CD14-positive monocyte (primary cell): ENCODE measurements at regions not wholly inside any gene's neighbourhood (a gene's known extent, or its start where the extent isn't known, plus 50 kb on each side); places are given as distances from the start of the nearest gene placed in this dataset.

Experiments used
- DNase-seq, 3 donors: peaks; one replicate each; pipeline ENCODE4 v3.0.0-alpha.2; 2011 to 2022
- H2AFZ ChIP-seq: 2 replicates; pipeline ENCODE4 v1.6.0; 2012; ENCODE audit warnings: mild to moderate bottlenecking, low read depth, low read length, inconsistent platforms; ENCODE audit not compliant: insufficient read depth, poor library complexity, severe bottlenecking
- H3K27ac ChIP-seq, 2 donors: 1 replicate in 1 of 2; 2 replicates in 1 of 2; pipeline ENCODE4 v1.5.1; 2012 to 2013; ENCODE audit warnings: low read length in 2 of 2, control low read depth in 1 of 2, inconsistent platforms in 1 of 2, low read depth in 1 of 2, mild to moderate bottlenecking in 1 of 2
- H3K27me3 ChIP-seq, 2 donors: one replicate each; pipeline versions ENCODE4 v1.6.0 to v1.6.1; 2011 to 2013; ENCODE audit warnings: low read length in 2 of 2; ENCODE audit not compliant: control insufficient read depth in 2 of 2, insufficient read depth in 2 of 2
- H3K36me3 ChIP-seq, 2 donors: replicated peaks in 1 of 2; 1 replicate in 1 of 2; 2 replicates in 1 of 2; pipeline versions ENCODE4 v1.5.1 to v1.6.1; 2012 to 2013; ENCODE audit warnings: low read length in 2 of 2, control low read depth in 1 of 2, inconsistent platforms in 1 of 2, mild to moderate bottlenecking in 1 of 2; ENCODE audit not compliant: insufficient read depth in 2 of 2, control insufficient read depth in 1 of 2
- H3K4me1 ChIP-seq, 2 donors: 1 replicate in 1 of 2; 2 replicates in 1 of 2; pipeline versions ENCODE4 v1.5.1 to v1.6.1; 2012 to 2013; ENCODE audit warnings: low read length in 2 of 2, control low read depth in 1 of 2, inconsistent platforms in 1 of 2, mild to moderate bottlenecking in 1 of 2, moderate library complexity in 1 of 2; ENCODE audit not compliant: insufficient read depth in 2 of 2, control insufficient read depth in 1 of 2
- H3K4me2 ChIP-seq: replicated peaks from 2 replicates; pipeline ENCODE3; 2012; ENCODE audit warnings: low read length, moderate library complexity, mild to moderate bottlenecking; ENCODE audit not compliant: poor library complexity, severe bottlenecking; ENCODE audit errors: extremely low read depth
- H3K4me3 ChIP-seq, 3 experiments: fragments of 200-600 bp in 1 of 3; sonication (generic) in 1 of 3; replicated peaks in 1 of 3; 1 replicate in 2 of 3; 2 replicates in 1 of 3; pipeline ENCODE4 v1.5.1; 2011 to 2013; ENCODE audit warnings: low read length in 3 of 3, mild to moderate bottlenecking in 3 of 3, control low read depth in 2 of 3, low read depth in 2 of 3, inconsistent platforms in 1 of 3, moderate library complexity in 1 of 3
- H3K79me2 ChIP-seq: 2 replicates; pipeline ENCODE4 v1.6.0; 2012; ENCODE audit warnings: mild to moderate bottlenecking, control low read depth, inconsistent platforms, low read length, moderate library complexity; ENCODE audit not compliant: insufficient read depth
- H3K9ac ChIP-seq: 2 replicates; pipeline ENCODE4 v1.6.0; 2017; ENCODE audit warnings: low read length, mild to moderate bottlenecking; ENCODE audit not compliant: insufficient read depth, poor library complexity, severe bottlenecking
- H3K9me3 ChIP-seq, 2 donors: replicated peaks in 1 of 2; 1 replicate in 1 of 2; 2 replicates in 1 of 2; pipeline versions ENCODE4 v1.5.1 to v1.6.1; 2012 to 2013; ENCODE audit warnings: low read length in 2 of 2, control low read depth in 1 of 2; ENCODE audit not compliant: control insufficient read depth in 1 of 2, insufficient read depth in 1 of 2
- H4K20me1 ChIP-seq: 2 replicates; pipeline ENCODE4 v1.6.0; 2012; ENCODE audit warnings: mild to moderate bottlenecking, low read length, control low read depth, moderate library complexity; ENCODE audit not compliant: insufficient read depth
- H3K27ac Mint-ChIP-seq, 7 donors: one replicate each; pipeline ENCODE4 v1.8.0; 2020; ENCODE audit warnings: mild to moderate bottlenecking in 7 of 7, mixed read lengths in 7 of 7, moderate library complexity in 6 of 7, inconsistent platforms in 2 of 7
- H3K27me3 Mint-ChIP-seq, 3 donors: one replicate each; pipeline ENCODE4 v1.8.0; 2021 to 2022; ENCODE audit warnings: low read depth in 3 of 3, mild to moderate bottlenecking in 3 of 3, mixed read lengths in 3 of 3, moderate library complexity in 3 of 3, inconsistent platforms in 1 of 3
- H3K36me3 Mint-ChIP-seq, 2 donors: one replicate each; pipeline ENCODE4 v1.8.0; 2020; ENCODE audit warnings: mixed read lengths in 2 of 2, inconsistent platforms in 1 of 2, mild to moderate bottlenecking in 1 of 2
- H3K4me1 Mint-ChIP-seq: one replicate; pipeline ENCODE4 v1.8.0; 2020; ENCODE audit warnings: mild to moderate bottlenecking, mixed read lengths
- H3K4me3 Mint-ChIP-seq, 2 donors: one replicate each; pipeline ENCODE4 v1.8.0; 2020; ENCODE audit warnings: mild to moderate bottlenecking in 2 of 2, mixed read lengths in 2 of 2, moderate library complexity in 1 of 2
- H3K9me3 Mint-ChIP-seq, 7 donors: one replicate each; pipeline ENCODE4 v1.8.0; 2020 to 2022; ENCODE audit warnings: mixed read lengths in 7 of 7, mild to moderate bottlenecking in 6 of 7, moderate library complexity in 6 of 7, inconsistent platforms in 2 of 7
- WGBS: methylation state at CpG from one replicate; pipeline ENCODE4 v1.1.5; 2013; ENCODE audit warnings: missing lambda C conversion rate; ENCODE audit not compliant: insufficient coverage; 5-methylcytosine and 5-hydroxymethylcytosine counted together
- intact Hi-C, 2 donors: fragments of 100-400 bp; cut with micrococcal nuclease; formaldehyde crosslinking; loops; one replicate each; pipeline versions ENCODE4 v1.15.0 to v1.15.1; 2023
- TF ChIP-seq, protein P1 (sequence below): fragments of 200-600 bp; IDR thresholded peaks from one replicate; pipeline ENCODE4 v1.8.0; 2022; ENCODE audit warnings: antibody characterized with exemption, mild to moderate bottlenecking

DNA sequence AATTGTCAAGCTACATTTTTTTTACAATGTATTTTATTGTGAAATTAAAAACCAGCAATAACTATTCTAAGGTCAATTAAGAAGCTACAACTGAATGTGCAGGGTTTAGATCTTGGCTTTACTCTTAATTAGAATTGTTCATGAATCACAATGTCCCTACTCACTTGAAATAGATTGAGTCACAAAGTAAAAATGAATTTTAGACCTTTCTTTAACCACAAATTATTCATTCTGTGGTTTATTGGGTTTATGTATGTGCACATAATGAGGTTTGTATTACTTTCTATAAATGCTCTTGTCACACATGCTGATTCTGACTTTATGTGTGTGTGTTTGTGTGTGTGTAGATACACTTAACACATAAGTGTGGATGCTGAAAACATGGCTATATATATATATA lies 647.0 kb upstream of the AADAT start:
- Mint-ChIP-seq H3K9me3 (peaks cover 0 to 2% (median 0%) of the 10 kb centered on the region in 7 donors), H3K4me1 (no peaks in the 10 kb centered on the region), H3K27ac (no peak overlapping the region), H3K36me3 (no peaks in the 10 kb centered on the region), H3K27me3 (peaks cover 0 to 2% (median 1%) of the 10 kb centered on the region in 3 donors), H3K4me3 (no peak overlapping the region)
- no peak overlapping the region for H3K4me3 ChIP-seq
- no peak overlapping the region for H2AFZ ChIP-seq
- no peaks in the 10 kb centered on the region for H3K27me3 ChIP-seq
- no peaks in the 10 kb centered on the region for H4K20me1 ChIP-seq
- no peak overlapping the region for H3K27ac ChIP-seq
- no peaks in the 10 kb centered on the region for H3K4me1 ChIP-seq
- H3K4me2 ChIP-seq = no peak overlapping the region
- no peaks in the 10 kb centered on the region for H3K79me2 ChIP-seq
- TF ChIP-seq, protein P1, sequence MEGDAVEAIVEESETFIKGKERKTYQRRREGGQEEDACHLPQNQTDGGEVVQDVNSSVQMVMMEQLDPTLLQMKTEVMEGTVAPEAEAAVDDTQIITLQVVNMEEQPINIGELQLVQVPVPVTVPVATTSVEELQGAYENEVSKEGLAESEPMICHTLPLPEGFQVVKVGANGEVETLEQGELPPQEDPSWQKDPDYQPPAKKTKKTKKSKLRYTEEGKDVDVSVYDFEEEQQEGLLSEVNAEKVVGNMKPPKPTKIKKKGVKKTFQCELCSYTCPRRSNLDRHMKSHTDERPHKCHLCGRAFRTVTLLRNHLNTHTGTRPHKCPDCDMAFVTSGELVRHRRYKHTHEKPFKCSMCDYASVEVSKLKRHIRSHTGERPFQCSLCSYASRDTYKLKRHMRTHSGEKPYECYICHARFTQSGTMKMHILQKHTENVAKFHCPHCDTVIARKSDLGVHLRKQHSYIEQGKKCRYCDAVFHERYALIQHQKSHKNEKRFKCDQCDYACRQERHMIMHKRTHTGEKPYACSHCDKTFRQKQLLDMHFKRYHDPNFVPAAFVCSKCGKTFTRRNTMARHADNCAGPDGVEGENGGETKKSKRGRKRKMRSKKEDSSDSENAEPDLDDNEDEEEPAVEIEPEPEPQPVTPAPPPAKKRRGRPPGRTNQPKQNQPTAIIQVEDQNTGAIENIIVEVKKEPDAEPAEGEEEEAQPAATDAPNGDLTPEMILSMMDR = no peak
- no peak overlapping the region for H3K9ac ChIP-seq
- H3K9me3 ChIP-seq = no peaks in the 10 kb centered on the region
- H3K36me3 ChIP-seq = no peaks in the 10 kb centered on the region
- no peak for DNase-seq
- intact Hi-C loops = no loop called here

DNA sequence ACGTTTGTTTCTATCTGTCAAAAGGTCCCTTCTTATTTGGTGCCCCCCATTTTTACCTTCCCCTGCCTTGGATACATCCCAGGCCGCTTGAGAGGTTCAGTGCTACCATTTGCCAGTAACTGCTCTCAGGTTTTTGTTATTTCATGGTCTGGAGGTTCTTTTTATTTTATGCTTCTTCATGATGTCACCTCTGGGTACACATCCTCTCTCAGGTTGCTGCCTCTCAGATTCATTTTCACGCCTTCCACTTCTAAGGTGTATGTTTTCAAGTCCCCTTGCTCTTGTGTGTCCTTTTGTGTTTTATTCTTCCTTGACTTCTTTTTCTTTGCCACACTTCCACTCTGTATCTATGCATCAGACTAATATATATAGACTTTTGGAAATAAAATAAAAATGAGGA lies 640.1 kb upstream of the AADAT start:
- Histone ChIP-seq H3K9me3 (no peaks in the 10 kb centered on the region), H4K20me1 (no peaks in the 10 kb centered on the region), H3K36me3 (no peaks in the 10 kb centered on the region), H3K27me3 (no peaks in the 10 kb centered on the region), H3K27ac (no peak overlapping the region), H3K9ac (no peak overlapping the region), H3K79me2 (no peaks in the 10 kb centered on the region), H2AFZ (no peak overlapping the region), H3K4me2 (no peak overlapping the region), H3K4me1 (no peaks in the 10 kb centered on the region), H3K4me3 (no peak overlapping the region)
- DNase-seq = no peak
- Mint-ChIP-seq H3K27ac (no peak overlapping the region), H3K36me3 (no peaks in the 10 kb centered on the region), H3K27me3 (no peaks in the 10 kb centered on the region), H3K4me3 (no peak overlapping the region), H3K4me1 (no peaks in the 10 kb centered on the region), H3K9me3 (peaks cover 0 to 1% (median 0%) of the 10 kb centered on the region in 7 donors)
- TF ChIP-seq, protein P1 = no peak
- WGBS = no CpG with 5 or more reads among the region's 3 CpGs
- intact Hi-C loops = no loop called here
